HG03432 (cell line): ENCODE measurements at regions not wholly inside any gene's neighbourhood (a gene's known extent, or its start where the extent isn't known, plus 50 kb on each side); places are given as distances from the start of the nearest gene placed in this dataset.
"Not testable (repeated sequence)": the region's sequence is repeated elsewhere in the genome, so short reads cannot be mapped to it uniquely, and the experiment has no call there.

ENCODE experiments used
- ATAC-seq: cut with Tn5 transposase; IDR thresholded peaks from one replicate; pipeline ENCODE4 v1.9.1; 2021; ENCODE audit warnings: mild to moderate bottlenecking, moderate library complexity; ENCODE audit not compliant: unreplicated experiment

DNA sequence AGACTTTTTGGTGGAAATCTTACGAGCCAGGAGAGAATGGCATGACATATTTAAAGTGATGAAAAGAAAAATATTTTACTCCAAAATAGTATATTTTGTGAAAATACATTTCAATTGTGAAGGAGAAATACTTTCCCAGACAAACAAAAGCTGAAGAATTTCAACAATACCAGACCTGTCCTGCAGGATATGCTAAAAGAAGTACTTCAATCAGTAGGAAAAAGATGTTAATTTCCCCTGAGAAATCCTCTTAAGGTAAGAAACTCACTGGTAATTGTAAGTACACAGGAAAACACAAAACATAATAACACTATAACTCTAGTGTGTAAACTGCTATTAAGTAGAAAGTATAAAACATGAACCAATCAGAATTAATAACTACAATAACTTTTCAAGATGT lies 341.8 kb upstream of the GJE1 start:
- no peak for ATAC-seq

DNA sequence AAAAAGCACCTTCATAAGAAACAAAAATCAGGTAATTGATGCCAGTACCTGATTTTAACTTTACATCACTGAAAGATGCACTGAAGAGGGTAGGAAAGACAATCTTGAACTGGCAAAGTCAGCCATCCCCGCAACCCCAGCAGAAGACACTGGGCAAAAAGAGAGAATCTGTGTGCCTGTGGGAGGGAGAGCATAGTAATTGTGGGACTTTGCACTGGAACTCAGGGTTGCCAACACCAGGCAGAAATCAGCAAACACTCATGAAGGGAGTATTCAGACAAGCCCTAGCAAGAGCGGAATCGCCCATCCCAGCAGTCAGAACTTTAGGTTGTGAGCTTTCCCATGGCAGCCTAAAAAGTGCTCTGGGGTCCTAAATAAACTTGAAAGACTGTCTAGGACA lies 344.6 kb upstream of the GJE1 start:
- no peak for ATAC-seq

DNA sequence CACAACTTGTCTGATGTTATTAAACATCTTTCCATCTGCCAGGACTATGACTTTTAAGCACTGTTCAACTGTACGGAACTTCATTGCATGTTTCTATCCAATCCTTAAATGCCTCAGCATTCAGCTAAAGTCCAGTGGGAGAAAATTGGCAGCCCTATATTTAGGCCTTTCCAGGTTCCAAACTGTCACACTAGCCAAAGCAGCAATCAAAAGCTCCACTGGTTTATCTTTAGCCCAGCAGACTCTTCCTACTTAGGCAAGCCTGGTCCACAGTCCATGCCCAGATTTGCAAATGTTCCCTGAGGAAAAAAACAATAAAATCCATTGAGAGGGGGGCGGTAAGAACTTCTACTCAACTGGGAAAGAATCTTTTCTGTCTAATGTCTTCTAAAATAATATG lies 349.1 kb upstream of the GJE1 start:
- ATAC-seq = no peak

DNA sequence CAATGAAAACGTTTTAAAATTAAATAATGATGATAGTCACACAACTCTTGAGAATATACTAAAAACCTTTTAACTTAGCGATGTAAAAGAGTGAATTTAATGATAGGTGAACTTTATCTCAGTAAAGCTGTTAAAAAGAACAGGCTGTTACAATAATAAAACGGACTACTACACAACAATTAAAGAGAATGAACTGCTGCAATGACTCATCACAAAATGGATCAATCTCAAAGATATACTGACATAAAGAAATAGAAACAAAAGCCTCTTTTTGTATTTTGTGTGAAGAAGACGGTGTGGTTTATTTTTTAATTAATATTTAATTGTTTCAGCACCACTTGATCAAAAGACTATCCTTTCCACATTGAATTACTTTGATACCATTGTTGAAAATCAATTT lies 352.4 kb upstream of the GJE1 start:
- ATAC-seq = no peak

DNA sequence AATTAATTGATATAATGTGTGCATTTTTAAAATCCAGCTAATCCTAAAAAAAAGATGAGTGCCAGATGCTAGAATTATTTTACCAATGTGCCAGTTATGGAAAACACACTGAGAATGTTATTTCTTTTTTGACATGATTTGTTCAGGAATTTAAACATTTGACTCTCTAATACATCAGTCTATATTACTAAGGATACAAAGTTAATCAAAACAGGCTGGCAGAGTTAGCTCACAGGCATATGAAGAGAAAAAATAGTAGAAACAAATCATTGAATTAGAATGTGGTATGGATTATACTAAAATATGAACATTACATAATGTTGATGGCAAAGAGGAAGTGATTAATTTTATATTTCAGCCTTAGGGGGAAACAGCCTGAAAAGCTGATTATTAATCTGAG lies 368.3 kb upstream of the GJE1 start:
- no peak for ATAC-seq

DNA sequence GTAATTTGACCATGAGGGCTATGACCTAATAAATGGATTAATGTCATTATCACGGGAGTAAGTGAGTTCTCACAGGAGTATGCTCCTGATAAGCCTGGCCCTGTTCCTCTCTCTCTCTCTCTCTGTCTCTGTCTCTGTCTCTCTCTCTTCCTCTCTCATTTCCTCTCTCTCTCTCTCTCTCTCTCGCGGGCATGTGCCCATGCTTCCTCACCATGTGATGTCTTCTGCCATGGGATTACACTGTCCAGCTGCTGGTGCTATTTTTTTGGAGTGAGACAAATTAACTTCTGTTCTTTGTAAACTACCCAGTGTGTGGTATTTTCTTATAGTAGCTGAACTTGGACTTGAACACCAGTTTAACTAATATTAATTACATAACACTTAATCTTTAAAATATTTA lies 374.3 kb upstream of the GJE1 start:
- no peak for ATAC-seq

DNA sequence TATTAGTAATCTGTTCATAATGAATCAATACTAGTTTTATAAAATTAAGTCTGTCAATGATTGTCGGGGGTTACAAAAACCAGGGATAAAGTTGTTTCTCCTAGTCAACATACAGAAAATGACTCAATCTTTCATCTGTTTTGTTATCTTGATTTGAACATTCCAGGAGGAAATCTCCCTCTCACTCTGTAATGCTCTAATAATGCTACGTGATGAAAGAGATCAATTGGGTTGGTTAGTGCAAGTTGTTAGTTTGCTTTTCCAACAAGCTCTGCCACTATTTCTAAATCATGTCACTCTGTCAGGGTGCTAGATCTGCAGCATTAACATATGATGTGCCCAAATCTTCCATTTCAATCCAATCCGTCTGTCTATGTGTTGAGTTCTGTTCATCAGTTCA lies 379.5 kb upstream of the GJE1 start:
- no peak for ATAC-seq

DNA sequence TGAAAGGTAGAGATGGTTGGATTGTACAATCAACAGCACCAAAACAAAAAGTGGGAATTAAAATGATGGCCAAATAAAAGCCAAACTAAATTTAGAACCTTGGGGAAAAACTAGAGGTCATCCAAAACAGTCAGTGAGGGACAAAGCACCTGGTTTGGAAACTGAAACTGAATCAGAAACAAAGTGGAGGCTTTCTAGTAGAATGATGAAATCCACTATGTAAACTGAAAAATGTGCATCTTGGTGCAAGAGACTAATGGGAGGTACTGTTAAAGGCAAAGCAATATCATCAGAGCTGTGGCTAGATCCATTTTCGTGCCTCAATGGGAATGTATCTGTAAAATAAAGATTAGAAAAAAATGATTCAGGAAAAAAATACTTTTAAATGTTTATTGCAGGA lies 380.0 kb upstream of the GJE1 start:
- ATAC-seq = no peak

DNA sequence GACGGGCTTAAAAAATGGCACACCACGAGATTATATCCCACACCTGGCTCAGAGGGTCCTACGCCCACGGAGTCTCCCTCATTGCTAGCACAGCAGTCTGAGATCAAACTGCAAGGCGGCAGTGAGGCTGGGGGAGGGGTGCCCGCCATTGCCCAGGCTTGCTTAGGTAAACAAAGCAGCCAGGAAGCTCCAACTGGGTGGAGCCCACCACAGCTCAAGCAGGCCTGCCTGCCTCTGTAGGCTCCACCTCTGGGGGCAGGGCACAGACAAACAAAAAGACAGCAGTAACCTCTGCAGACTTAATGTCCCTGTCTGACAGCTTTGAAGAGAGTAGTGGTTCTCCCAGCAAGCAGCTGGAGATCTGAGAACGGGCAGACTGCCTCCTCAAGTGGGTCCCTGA lies 386.4 kb upstream of the GJE1 start:
- not testable (repeated sequence) for ATAC-seq

DNA sequence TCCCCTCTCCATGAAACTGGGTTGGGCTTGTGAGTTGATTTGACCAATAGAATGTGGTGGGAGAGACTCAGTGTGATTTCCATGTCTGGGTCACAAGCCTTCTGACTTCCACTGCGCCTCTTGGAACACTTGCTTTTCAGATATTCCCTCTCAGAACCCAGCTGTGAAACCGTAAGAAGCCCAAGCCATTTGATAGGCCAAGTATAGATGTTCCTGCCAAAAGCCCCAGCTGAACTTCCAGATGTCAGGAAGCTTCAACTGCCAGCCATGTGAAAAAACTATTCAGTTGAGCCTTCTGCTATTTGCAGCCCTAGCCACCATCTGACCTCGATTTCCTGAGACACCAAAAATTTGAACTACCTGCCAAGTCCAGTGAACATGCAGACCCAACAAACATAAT lies 387.8 kb upstream of the GJE1 start:
- no peak for ATAC-seq

DNA sequence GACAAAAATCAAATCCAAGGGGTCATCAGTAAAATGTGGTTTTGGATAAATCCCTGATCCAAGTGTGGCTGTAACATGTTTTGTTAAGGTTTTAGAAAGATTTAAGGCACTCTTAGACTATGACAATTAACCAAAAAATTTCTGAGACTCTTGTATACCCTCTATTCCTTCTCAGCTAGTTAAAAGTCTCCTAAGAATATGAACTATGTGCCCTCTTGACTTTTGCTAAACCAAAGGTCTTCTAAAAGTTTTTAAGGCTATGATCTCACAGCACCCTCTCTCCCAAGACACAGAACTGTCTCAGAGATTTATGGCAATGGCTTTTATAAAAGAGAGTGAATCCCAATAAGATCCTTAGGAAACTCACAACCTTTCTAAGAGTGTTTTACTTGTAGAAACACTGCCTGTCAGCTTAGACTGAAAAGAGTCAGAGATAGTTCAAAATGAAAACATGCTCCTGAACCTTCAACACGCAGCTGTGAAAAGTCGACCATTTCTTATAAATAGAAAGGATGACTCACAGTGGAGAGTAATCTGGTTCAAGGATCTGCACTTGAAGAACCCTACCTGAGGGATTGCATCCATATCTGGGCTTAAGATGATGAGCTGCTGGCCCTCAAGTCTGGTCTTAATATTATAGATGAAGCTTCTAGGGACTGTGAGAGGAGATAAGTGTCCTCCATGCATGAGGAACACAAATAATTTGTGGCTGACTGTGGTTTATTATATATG lies 388.4 kb upstream of the GJE1 start:
- ATAC-seq = no peak

DNA sequence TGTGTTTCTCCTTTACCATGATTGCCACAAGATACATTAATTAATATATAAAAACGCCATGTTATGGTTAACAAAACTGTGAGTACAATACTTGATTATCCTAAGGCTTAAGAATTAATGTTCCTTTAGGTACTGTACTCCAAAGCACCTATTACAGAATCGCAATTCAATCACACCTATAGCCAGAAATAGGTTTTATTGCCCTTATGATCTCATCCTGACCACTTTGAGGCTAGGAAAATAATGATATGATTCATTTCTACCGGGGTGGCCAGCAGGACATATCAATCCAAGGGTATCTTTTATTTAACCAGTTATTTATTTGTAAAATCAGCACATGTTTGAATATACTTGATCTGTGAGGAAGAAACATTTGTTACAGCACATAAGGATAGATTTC lies 396.6 kb upstream of the GJE1 start:
- no peak for ATAC-seq

DNA sequence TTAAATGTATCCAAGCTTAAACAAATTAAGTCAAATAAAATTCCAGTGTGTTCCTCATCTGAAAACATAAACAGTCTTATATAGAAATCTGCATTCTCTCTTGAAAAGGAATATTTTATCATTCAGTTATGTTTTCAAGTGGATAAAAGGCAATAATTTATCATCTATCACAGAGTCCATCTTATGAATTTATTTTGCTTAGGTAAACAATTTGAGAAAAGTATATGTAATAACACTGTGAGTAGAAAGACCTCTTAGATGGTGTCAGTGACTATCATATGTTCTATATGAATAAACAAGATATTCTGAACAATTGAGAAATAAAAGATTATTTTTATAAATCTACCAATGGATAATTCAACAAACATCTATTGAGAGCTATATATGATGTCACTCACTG lies 397.6 kb upstream of the GJE1 start:
- no peak for ATAC-seq

DNA sequence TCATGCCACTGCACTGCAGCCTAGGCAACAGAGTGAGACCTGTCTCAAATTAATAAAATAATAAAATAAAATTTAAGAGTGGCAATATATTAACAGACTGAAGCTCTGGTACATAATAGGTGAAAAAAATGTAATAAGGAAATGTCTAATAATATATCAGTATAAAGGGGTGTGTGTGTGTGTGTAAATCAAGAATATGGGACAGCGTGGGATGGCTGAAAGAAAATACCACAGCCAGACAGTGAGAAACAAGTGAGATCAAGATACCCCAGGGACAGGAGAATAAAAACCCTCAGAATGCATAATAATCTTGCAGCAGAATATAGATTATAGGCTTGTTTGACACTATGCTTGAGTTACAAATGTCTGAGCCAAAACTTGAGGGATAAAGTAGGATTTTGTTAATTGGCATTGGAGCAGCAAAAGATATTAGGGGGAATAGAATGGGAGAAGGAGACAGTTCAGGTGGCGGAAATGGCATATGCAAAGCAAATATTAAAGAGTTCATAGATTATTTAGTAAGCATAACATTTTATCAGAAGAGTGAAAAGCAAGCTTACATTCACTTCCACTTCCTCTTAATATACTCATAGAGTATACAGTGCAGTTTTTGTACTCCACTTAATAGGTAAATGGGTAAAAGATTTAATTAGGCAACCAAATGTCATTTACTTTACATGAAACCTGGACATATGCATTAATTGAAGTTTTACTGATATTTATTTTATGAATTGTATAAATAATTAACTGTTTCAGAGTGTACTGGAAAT lies 398.5 kb upstream of the GJE1 start:
- ATAC-seq = no peak

DNA sequence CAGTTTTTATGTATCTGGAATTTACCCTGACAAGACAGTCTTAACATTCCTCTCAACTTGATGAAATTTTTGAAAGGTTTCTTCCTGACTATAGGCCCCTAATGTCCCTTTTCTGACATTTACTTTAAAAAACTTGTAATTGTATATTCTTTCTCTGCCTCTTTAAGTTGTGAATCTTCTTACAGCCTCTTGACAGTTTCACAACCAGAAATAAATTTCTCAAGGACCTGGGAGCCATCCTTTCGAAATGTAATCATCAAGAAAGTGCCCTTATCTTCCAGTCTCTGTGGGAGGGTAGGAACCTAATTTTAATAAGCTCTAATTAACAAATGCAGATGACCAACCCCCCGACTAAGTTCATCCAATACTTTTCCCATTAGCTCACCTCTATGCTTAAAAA lies 403.6 kb upstream of the GJE1 start:
- ATAC-seq = no peak

DNA sequence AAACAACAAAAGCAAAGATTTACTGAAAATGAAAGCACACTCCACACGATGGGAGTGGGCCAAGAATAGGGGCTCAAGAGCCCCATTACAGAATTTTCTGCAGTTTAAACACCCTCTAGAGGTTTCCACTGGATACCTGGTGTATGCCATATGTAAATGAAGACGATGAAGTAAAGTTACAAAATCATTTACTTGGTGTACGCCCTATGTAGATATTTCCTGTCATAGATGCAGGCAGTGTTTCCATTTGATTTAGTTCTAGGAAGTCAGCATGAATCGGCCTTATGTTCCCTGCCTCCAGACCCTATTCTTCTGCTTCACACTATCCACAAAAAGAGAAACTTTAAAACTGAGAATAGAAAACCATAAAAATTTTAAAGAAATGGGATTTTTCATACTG lies 404.4 kb upstream of the GJE1 start:
- ATAC-seq = no peak

DNA sequence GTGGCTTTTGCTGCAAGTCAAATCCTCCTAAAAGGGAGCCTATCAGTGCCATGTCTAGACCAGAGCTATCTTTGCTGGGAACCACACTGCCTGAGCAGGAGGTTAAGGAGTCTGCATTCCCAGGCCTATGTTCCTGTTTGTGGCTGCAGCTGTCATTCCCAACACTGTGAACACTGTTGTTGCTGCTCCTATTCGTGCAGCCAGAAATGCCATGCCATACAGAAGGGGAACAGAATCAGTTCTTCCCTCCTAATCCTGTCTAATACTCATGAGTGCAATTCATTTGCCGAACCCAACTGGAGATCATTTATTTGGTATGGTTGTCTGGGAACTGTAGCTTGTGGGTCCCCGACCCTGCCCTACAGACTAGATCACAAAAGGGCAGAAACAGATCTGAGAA lies 406.5 kb upstream of the GJE1 start:
- no peak for ATAC-seq

DNA sequence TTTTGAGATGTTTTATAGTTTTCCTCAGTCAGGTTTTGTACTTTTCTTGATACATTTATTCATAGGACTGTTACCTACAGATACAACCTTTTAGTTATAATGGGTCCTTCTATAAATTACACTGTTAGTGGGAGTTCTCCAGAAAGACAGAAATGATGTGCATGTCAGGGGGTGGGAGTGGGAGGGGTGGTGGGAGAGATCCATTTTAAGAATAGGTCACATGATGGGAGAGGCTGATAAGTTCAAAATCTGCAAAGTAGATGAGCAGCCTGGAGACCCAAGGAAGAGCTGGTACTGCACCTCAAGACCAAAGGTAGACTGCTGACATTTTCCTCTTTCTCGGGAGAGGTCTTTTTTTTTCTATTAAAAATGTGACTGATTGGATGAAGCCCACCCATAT lies 408.0 kb upstream of the GJE1 start:
- no peak for ATAC-seq

DNA sequence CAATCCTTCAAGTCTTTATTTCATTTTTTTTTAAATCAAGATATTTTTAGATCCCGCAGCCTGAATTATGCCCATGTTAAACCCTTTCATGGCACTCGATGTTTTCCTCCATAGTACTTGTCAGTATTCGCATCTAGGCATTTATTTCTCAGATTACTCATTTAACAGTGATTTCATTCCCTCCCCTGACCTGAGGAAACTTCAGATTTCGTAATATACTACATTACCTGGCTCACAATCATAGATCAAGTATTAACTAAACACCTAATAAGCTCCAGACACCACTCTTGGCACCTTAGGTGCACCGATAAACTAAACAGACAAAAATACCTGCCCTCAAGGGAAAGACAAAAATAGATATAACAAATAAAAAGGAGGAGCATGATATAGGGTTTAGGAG lies 413.2 kb upstream of the GJE1 start:
- ATAC-seq = no peak

DNA sequence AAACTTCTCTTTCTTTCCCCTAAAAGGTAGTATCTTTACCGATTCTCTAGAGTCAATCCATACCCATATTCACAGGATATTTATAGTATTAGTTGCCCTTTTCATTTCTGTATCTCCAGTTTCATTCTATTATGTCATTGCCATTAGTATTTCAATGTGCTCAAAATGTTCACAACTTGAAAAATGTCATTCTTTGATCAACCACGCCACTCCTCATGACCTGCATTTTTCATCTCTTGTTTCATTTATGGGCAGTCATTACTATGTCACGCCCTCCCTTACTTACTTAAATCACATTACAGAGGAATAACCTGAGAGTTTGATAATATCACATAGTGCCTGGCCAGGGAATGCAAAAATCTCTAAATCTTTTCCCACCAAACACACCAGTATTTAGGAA lies 427.3 kb upstream of the GJE1 start:
- no peak for ATAC-seq

DNA sequence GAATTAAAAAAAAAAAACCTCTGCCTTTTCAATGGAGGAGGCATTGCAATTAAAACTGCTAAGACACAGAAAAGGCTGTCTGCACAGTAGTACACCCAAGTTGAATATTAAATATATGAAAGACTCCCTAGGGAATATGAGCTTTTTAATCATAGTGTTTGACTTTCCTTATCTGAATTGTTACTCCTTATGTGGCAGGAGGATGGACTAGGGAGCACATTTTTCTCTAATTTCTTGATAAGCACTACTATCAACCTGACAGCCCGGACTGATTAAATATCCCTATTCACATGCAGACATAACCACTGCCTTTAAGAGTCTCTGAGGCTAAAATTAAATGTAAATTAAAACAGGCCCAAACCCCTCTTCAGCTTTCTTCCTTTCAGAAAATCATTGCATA lies 428.6 kb upstream of the GJE1 start:
- no peak for ATAC-seq

DNA sequence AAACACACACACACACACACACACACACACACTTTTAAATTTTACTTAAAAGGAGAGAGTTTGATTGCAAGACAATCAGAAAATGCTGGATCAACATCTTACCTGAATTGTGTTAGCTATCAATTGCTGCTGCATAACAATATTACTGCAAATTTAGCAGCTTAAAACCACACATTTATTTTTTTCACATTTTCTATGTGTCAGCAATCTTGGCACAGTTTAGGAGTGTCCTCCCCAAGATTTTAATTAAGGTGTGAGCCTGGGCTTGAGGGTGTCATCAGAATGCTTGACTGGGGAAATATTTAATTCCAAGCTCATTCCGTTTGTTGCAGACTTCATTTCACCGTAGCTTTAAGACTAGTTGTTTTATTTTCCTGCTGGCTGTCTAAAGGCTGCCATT lies 431.0 kb upstream of the GJE1 start:
- ATAC-seq = no peak

DNA sequence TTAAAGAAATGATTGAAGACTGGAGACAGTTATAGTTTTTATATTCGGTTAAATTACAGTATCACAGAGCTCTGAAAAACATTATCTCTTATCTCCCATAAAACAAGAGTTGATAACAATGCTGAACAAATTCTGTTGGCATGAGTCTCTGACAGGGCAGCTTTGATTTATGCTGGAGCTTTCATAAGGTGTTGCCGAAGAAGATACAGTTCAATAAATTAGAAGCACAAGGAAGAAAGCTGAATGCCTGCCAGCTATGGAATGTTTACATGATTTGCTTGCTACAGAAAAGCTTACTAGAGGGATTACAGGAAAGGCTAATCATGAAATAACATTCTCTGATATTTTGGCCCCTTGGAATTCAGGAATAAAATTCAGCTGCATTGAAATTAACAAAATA lies 431.9 kb upstream of the GJE1 start:
- ATAC-seq = no peak
